ENCODE measurements at regions not wholly inside any gene's neighbourhood (a gene's known extent, or its start where the extent isn't known, plus 50 kb on each side); places are given as distances from the start of the nearest gene placed in this dataset.
A peak's percentile ranks its signal among the peaks of the same experiment; 100 is the strongest.

DNA sequence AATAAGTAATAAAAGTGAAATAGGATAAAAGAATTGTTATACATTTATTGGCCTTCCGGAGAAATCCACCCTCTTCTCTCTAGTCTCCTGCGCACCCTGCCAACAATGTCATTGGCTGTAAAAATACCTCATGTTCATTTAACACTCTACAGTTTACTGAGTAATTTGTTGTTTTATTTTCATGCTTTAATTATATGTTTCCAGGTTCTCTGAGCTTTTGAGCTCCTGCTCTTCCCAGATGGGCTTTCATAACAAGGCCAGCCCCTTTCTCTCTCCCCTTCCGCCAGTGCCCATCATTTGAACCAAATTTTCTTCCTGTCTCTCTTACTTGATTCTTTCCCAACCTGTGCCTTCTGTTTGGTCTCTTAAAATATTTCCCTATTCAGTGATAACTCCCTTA lies 144.6 kb upstream of the PRSS1 start:
- no peak for TF ChIP-seq POLR2A (IDR thresholded peaks at IDR 0.05; ENCODE audit: low read depth, low read length)
- FAIRE-seq, result no peak
- no peak for DNase-seq (ENCODE audit: insufficient read length, low spot score)

- TF ChIP-seq POLR2A (IDR thresholded peaks at IDR 0.05; ENCODE audit: low read depth, low read length), result no peak
- FAIRE-seq (no peak), DNase-seq (ENCODE audit: insufficient read length, low spot score) (peak; percentile 16)
These were observed 145.3 kb upstream of the PRSS1 start for GRCh38 chr7:142603870-142604448.

DNA sequence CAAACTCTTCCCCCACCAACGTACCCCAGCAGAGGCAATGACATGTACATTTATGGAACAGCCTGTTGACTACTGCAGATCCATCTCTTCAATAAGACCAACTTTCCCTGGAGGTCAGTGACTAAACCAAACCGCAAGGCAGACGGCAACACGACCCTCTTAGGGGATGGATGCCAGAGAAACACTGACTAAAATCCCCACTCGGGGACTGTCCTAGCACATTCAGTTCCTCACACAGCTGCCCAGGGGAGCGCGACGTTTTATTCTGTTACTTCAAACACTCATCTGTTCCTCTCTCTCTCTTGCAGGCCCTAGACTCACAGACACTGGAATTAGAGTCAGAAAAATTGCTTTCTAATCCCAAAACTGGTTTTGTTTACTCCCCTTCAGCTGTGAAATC lies 146.5 kb upstream of the PRSS1 start:
- FAIRE-seq, result no peak
- TF ChIP-seq POLR2A (IDR thresholded peaks at IDR 0.05; ENCODE audit: low read depth, low read length), result no peak
- DNase-seq (ENCODE audit: insufficient read length, low spot score), result no peak

GRCh38 chr7:142602183-142602582 lies 147.1 kb upstream of the PRSS1 start:
- no peak for DNase-seq (ENCODE audit: insufficient read length, low spot score)
- no peak for FAIRE-seq
- TF ChIP-seq POLR2A (IDR thresholded peaks at IDR 0.05; ENCODE audit: low read depth, low read length), result no peak

DNA sequence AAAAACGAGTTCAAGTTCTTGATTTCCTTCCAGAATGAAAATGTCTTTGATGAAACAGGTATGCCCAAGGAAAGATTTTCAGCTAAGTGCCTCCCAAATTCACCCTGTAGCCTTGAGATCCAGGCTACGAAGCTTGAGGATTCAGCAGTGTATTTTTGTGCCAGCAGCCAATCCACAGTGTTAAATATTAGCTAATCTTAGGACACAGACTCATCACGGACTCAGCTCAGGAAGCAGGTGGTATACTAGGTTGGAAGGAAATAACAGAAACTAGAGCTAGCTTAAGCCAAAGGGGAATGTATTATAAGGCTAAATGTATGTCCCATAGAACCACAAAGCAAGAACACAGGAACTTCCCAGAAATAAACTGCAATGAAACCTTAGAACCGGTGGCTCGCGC lies 151.0 kb upstream of the PRSS1 start:
- no peak for TF ChIP-seq POLR2A (IDR thresholded peaks at IDR 0.05; ENCODE audit: low read depth, low read length)
- no peak for FAIRE-seq
- DNase-seq (ENCODE audit: insufficient read length, low spot score), result no peak

DNA sequence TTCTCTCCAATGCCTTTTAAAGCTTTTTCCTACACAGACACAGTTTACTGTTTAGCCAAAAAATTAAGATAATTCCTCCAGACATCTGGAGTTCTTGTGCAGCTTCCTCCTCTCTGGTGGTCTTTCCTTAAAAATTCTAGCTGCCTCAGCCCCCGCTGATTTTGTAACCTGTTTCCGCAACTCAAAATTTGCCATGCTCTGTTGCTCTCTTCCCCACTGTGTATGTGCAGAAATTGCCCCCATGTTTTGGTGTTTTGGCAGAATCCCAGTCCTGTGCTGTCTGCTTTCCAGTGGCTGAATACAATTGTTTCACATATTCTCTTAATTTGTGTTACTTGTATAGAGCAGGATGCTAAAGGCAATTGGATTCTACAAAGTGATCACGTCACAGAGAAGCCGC lies 151.7 kb upstream of the PRSS1 start:
- DNase-seq (ENCODE audit: insufficient read length, low spot score), result no peak
- no peak for TF ChIP-seq POLR2A (IDR thresholded peaks at IDR 0.05; ENCODE audit: low read depth, low read length)
- no peak for FAIRE-seq

DNA sequence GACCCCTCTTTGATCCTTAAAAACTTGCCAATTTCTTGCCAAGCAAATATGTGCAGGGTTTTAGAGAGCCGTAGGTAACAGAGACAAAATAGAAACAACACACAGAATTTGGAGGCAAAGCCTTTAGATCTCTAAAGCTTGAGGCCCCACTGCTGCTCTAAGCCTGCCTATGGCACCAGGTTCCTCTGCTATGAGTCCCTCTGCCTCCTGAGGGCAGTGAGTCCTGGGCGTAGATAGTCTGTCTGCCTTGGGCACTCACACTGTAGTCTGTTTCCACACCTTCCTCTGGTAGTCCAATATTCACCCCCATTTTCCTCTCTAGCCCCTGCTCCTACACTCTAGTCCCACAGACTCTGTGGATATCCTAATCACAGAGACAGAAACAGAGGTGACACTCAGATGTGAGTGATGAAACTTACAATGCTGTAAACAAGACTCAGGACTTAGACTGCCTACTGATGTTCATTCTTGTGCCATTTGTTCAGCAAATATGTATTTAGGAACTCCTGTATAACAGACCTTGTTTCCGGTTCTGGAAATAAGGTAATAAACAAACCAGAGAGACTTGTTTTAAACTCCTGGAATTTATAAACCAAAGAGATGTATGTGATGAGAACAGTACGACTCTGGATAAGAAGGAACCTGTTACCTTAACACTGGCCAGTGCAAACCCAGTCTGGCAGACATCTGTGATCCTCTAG lies 153.3 kb upstream of the PRSS1 start:
- no peak for FAIRE-seq
- DNase-seq (ENCODE audit: insufficient read length, low spot score), result no peak
- TF ChIP-seq POLR2A (IDR thresholded peaks at IDR 0.05; ENCODE audit: low read depth, low read length), result no peak

DNA sequence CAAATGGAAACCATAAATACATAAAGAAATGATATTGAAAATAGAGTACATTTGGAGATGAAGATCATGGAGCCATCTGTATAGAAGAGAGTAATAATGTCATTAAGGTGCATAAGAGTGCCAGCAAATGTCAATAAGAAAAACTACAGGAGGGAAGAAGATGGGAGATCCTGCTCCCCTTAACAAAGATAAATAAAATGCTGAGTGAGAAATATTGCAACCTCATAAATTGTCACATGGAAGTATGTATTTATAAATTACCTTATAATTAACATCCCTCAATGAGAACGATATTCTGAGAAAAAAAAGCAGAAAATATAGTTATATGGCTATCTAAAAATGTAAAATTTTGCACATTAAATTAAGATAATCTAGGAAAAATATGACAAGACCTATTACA lies 155.2 kb upstream of the PRSS1 start:
- TF ChIP-seq POLR2A (IDR thresholded peaks at IDR 0.05; ENCODE audit: low read depth, low read length), result no peak
- no peak for DNase-seq (ENCODE audit: insufficient read length, low spot score)
- FAIRE-seq, result no peak

DNA sequence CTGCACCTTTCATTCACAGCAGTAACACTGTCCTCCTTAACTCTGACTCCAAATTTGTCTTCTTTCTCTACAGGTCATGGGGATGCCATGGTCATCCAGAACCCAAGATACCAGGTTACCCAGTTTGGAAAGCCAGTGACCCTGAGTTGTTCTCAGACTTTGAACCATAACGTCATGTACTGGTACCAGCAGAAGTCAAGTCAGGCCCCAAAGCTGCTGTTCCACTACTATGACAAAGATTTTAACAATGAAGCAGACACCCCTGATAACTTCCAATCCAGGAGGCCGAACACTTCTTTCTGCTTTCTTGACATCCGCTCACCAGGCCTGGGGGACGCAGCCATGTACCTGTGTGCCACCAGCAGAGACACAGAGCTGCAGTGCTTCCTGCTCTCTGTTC lies 156.2 kb upstream of the PRSS1 start:
- DNase-seq (ENCODE audit: insufficient read length, low spot score), result no peak
- no peak for TF ChIP-seq POLR2A (IDR thresholded peaks at IDR 0.05; ENCODE audit: low read depth, low read length)
- FAIRE-seq, result no peak

- FAIRE-seq, result no peak
- DNase-seq (ENCODE audit: insufficient read length, low spot score), result no peak
- TF ChIP-seq POLR2A (IDR thresholded peaks at IDR 0.05; ENCODE audit: low read depth, low read length), result no peak
These were observed 156.6 kb upstream of the PRSS1 start for GRCh38 chr7:142592664-142593063.

GRCh38 chr7:142592231-142592630 lies 157.0 kb upstream of the PRSS1 start:
- FAIRE-seq, result no peak
- no peak for TF ChIP-seq POLR2A (IDR thresholded peaks at IDR 0.05; ENCODE audit: low read depth, low read length)
- DNase-seq (ENCODE audit: insufficient read length, low spot score), result no peak

- FAIRE-seq, result no peak
- DNase-seq (ENCODE audit: insufficient read length, low spot score), result no peak
- TF ChIP-seq POLR2A (IDR thresholded peaks at IDR 0.05; ENCODE audit: low read depth, low read length), result no peak
These were observed 158.3 kb upstream of the PRSS1 start for GRCh38 chr7:142590830-142591457.

DNA sequence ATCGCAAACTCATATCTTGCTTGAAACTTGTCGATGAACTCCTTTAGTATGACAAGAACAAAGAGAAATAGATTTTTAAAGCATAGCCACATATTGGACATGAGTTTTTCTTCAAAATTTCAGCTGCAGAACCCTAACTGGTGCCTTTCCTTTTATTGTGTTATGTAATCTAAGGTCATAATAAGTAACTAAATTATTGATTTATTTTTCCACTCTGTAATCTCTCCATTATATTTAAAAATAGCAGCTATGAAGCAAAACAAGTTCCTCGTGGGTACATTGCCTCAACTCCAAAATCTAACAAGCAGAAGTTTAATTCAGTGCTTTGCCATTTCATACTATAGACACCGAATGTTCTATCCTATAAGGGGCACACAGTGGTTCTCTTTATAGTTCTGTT lies 159.2 kb upstream of the PRSS1 start:
- FAIRE-seq, result no peak
- no peak for TF ChIP-seq POLR2A (IDR thresholded peaks at IDR 0.05; ENCODE audit: low read depth, low read length)
- no peak for DNase-seq (ENCODE audit: insufficient read length, low spot score)

DNA sequence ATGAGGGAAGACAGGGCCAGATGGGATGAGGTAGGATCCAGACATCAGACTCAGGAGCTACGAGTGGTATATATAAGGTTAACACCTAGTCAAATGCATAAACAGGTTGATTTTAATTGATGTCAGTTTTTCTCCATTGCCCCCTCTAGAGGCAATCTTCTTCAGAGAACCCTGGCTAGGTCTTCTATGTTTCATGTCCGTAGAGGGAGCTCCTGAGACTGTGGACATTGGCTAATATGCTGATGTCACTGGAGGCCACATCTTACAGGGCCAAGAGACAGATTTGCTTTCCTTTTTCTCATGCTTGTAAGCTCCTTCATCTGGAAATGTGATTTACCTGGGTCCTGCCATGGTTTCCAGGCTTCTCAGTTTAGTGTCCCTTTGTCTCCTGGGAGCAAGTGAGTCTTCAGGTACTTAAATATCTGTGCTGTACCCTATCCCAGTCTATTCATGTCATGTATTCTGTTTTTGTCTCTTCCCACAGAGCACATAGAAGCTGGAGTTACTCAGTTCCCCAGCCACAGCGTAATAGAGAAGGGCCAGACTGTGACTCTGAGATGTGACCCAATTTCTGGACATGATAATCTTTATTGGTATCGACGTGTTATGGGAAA lies 161.6 kb upstream of the PRSS1 start:
- FAIRE-seq (no peak), DNase-seq (ENCODE audit: insufficient read length, low spot score) (peak; percentile 34)
- no peak for TF ChIP-seq POLR2A (IDR thresholded peaks at IDR 0.05; ENCODE audit: low read depth, low read length)

- DNase-seq (ENCODE audit: insufficient read length, low spot score), result no peak
- FAIRE-seq, result no peak
- no peak for TF ChIP-seq POLR2A (IDR thresholded peaks at IDR 0.05; ENCODE audit: low read depth, low read length)
These were observed 162.7 kb upstream of the PRSS1 start for GRCh38 chr7:142586611-142587010.
